ENCODE measurements at regions not wholly inside any gene's neighbourhood (a gene's known extent, or its start where the extent isn't known, plus 50 kb on each side); places are given as distances from the start of the nearest gene placed in this dataset.
A peak's percentile ranks its signal among the peaks of the same experiment; 100 is the strongest.

DNA sequence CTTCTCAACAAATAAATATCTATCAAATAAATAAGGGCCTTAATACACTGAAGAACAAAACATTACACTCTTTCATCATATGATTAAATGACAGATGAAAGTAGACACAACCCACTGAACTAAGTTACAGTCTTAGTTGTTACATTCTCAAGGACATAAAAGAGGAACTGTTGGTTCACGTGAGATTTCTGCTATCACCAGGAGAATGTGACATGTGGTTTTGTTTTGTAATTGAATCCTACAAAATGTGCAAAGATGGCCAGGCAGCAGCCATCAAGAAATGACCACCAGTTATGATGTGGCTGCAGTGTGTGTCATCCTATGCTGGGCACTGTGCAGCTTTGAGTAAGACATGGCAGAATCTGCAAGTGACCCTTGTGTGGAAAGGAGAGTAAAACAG lies 310.6 kb upstream of the PIK3C3 start:
- POLR2A ChIA-PET: no interaction called here
- TF ChIP-seq, protein P1, sequence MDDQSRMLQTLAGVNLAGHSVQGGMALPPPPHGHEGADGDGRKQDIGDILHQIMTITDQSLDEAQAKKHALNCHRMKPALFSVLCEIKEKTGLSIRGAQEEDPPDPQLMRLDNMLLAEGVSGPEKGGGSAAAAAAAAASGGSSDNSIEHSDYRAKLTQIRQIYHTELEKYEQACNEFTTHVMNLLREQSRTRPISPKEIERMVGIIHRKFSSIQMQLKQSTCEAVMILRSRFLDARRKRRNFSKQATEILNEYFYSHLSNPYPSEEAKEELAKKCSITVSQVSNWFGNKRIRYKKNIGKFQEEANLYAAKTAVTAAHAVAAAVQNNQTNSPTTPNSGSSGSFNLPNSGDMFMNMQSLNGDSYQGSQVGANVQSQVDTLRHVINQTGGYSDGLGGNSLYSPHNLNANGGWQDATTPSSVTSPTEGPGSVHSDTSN (IDR thresholded peaks at IDR 0.05; ENCODE audit: insufficient replicate concordance, low read depth, low read length): no peak
- TF ChIP-seq MTA3 (IDR thresholded peaks at IDR 0.05; ENCODE audit: borderline replicate concordance, low read length) (no peak), SPI1 (IDR thresholded peaks at IDR 0.05; ENCODE audit: borderline replicate concordance, insufficient read depth, low read depth, low read length) (peak; percentile 47; the same call in 1 of the 2 replicates), BHLHE40 (IDR thresholded peaks at IDR 0.05; ENCODE audit: borderline replicate concordance in 1 of 2, low read depth in 2 of 2, low read length in 1 of 2) (peak in 1 of 2 experiments; percentile 41; a peak in 1 of 4 replicates), GATAD2B (conservative IDR thresholded peaks at IDR 0.05; ENCODE audit: low read depth) (no peak)
- H3K79me2 ChIP-seq (ENCODE audit: control insufficient read depth, insufficient read depth, low read length): no peaks in the 10 kb centered on the region
- H3K9ac ChIP-seq (ENCODE audit: control insufficient read depth, insufficient read depth, low read length): no peak overlapping the region
- RAD21 ChIA-PET (ENCODE audit: unreplicated experiment): no interaction called here
- H3K27ac ChIP-seq (ENCODE audit: control insufficient read depth, insufficient read depth): no peak overlapping the region
- ATAC-seq (no peak), FAIRE-seq (no peak), DNase-seq (ENCODE audit: low read depth, low spot score) (no peak)
- no TSS peak for BruUV-seq (replicated peaks)
- WGBS (ENCODE audit: insufficient coverage, insufficient replicate concordance, low lambda C conversion rate, missing lambda C conversion rate): 4% methylated on average over 1 of the region's 1 CpG
- H3K9me3 ChIP-seq (replicated peaks; ENCODE audit: control insufficient read depth, insufficient read depth, low read length): no peaks in the 10 kb centered on the region
- no peaks in the 10 kb centered on the region for H3K4me1 ChIP-seq (ENCODE audit: control insufficient read depth, insufficient read depth, low read length)
- H3K27me3 ChIP-seq (replicated peaks in 1 of 2; ENCODE audit: control insufficient read depth in 2 of 2, insufficient read depth in 2 of 2, low read length in 1 of 2): no peaks in the 10 kb centered on the region
- intact Hi-C loops (cut with micrococcal nuclease; ENCODE audit: unreplicated experiment): no loop called here
- SMC1A ChIA-PET (ENCODE audit: uncharacterized antibody, unreplicated experiment): no interaction called here
- in situ Hi-C loops (cut with MboI): loop anchor here (10.0 kb wide), 1 partner anchor 60 kb away; no protein-coding TSS in a partner anchor
- H3K4me2 ChIP-seq (ENCODE audit: control insufficient read depth, insufficient read depth): no peak overlapping the region
- no peaks in the 10 kb centered on the region for H4K20me1 ChIP-seq (ENCODE audit: control insufficient read depth, insufficient read depth)
- CTCF ChIA-PET: interaction anchor here (2.2 kb wide), 1 partner anchor 11 kb away, joined by 5 read pairs; no protein-coding TSS in a partner anchor
- H3K36me3 ChIP-seq (ENCODE audit: control insufficient read depth in 2 of 2, insufficient read depth in 2 of 2, low read length in 1 of 2): no peaks in the 10 kb centered on the region
- no peak overlapping the region for H2AFZ ChIP-seq (ENCODE audit: control insufficient read depth, low read depth, low read length)
- no peak overlapping the region for H3K4me3 ChIP-seq

DNA sequence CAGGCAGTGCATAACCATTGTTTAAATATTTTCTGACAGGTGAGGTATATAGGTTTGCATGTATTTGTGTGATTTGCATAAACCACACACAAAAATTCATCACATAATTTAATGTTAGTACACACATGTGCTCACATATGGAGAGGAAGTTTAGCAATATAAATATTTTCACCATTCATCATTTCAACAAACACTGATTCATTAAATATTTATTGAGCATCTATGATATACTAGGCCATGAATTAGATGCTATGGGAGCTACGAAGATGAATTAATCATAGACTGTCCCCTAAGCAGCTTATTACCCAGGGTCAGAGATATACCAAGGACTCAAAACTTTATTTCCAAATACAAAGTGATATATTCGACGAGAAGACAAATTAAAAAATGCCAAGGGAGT lies 311.6 kb upstream of the PIK3C3 start:
- POLR2A ChIA-PET: interaction anchor here (0.5 kb wide), 1 partner anchor 977 kb away, joined by 3 read pairs; no protein-coding TSS in a partner anchor
- no peaks in the 10 kb centered on the region for H3K79me2 ChIP-seq (ENCODE audit: control insufficient read depth, insufficient read depth, low read length)
- TF ChIP-seq CHD2 (IDR thresholded peaks at IDR 0.05; ENCODE audit: borderline replicate concordance, low read depth, low read length) (no peak), CREB1 (IDR thresholded peaks at IDR 0.05; ENCODE audit: low read depth) (no peak), SREBF1 (IDR thresholded peaks at IDR 0.05; ENCODE audit: low read length) (no peak), RAD51 (IDR thresholded peaks at IDR 0.05) (no peak), HDAC6 (IDR thresholded peaks at IDR 0.05; ENCODE audit: unreplicated experiment) (no peak), DPF2 (IDR thresholded peaks at IDR 0.05) (no peak), SUZ12 (IDR thresholded peaks at IDR 0.05; ENCODE audit: unreplicated experiment) (no peak), RB1 (IDR thresholded peaks at IDR 0.05; ENCODE audit: borderline replicate concordance) (no peak), HDAC2 (IDR thresholded peaks at IDR 0.05) (no peak)
- TF ChIP-seq, protein P2, sequence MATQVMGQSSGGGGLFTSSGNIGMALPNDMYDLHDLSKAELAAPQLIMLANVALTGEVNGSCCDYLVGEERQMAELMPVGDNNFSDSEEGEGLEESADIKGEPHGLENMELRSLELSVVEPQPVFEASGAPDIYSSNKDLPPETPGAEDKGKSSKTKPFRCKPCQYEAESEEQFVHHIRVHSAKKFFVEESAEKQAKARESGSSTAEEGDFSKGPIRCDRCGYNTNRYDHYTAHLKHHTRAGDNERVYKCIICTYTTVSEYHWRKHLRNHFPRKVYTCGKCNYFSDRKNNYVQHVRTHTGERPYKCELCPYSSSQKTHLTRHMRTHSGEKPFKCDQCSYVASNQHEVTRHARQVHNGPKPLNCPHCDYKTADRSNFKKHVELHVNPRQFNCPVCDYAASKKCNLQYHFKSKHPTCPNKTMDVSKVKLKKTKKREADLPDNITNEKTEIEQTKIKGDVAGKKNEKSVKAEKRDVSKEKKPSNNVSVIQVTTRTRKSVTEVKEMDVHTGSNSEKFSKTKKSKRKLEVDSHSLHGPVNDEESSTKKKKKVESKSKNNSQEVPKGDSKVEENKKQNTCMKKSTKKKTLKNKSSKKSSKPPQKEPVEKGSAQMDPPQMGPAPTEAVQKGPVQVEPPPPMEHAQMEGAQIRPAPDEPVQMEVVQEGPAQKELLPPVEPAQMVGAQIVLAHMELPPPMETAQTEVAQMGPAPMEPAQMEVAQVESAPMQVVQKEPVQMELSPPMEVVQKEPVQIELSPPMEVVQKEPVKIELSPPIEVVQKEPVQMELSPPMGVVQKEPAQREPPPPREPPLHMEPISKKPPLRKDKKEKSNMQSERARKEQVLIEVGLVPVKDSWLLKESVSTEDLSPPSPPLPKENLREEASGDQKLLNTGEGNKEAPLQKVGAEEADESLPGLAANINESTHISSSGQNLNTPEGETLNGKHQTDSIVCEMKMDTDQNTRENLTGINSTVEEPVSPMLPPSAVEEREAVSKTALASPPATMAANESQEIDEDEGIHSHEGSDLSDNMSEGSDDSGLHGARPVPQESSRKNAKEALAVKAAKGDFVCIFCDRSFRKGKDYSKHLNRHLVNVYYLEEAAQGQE (IDR thresholded peaks at IDR 0.05; ENCODE audit: low read depth, low read length): no peak

More for the DNA sequence above, 311.6 kb upstream of the PIK3C3 start:
- no peaks in the 10 kb centered on the region for H3K9me3 ChIP-seq (replicated peaks; ENCODE audit: control insufficient read depth, insufficient read depth, low read length)
- in situ Hi-C loops (cut with MboI) (loop anchor here (10.0 kb wide), 1 partner anchor 61 kb away; no protein-coding TSS in a partner anchor), intact Hi-C loops (cut with micrococcal nuclease; ENCODE audit: unreplicated experiment) (no loop called here)
- no peaks in the 10 kb centered on the region for H4K20me1 ChIP-seq (ENCODE audit: control insufficient read depth, insufficient read depth)
- H3K9ac ChIP-seq (ENCODE audit: control insufficient read depth, insufficient read depth, low read length): no peak overlapping the region
- no peaks in the 10 kb centered on the region for H3K36me3 ChIP-seq (ENCODE audit: control insufficient read depth in 2 of 2, insufficient read depth in 2 of 2, low read length in 1 of 2)
- no peak overlapping the region for H3K4me2 ChIP-seq (ENCODE audit: control insufficient read depth, insufficient read depth)
- no peak for ATAC-seq
- 13% methylated on average over 3 of the region's 3 CpGs for WGBS (ENCODE audit: insufficient coverage, insufficient replicate concordance, low lambda C conversion rate, missing lambda C conversion rate)
- no peak for DNase-seq (ENCODE audit: low read depth, low spot score)
- no peaks in the 10 kb centered on the region for H3K4me1 ChIP-seq (ENCODE audit: control insufficient read depth, insufficient read depth, low read length)
- no peak for FAIRE-seq
- no peak overlapping the region for H3K4me3 ChIP-seq
- BruUV-seq (replicated peaks): no TSS peak
- no peak overlapping the region for H3K27ac ChIP-seq (ENCODE audit: control insufficient read depth, insufficient read depth)
- CTCF ChIA-PET: interaction anchor here (2.2 kb wide), 1 partner anchor 12 kb away, joined by 5 read pairs; no protein-coding TSS in a partner anchor
- H2AFZ ChIP-seq (ENCODE audit: control insufficient read depth, low read depth, low read length): no peak overlapping the region
- H3K27me3 ChIP-seq (replicated peaks in 1 of 2; ENCODE audit: control insufficient read depth in 2 of 2, insufficient read depth in 2 of 2, low read length in 1 of 2): no peaks in the 10 kb centered on the region
- SMC1A ChIA-PET (ENCODE audit: uncharacterized antibody, unreplicated experiment): interaction anchor here (0.9 kb wide), 1 partner anchor 13 kb away, joined by 3 read pairs; no protein-coding TSS in a partner anchor
- RAD21 ChIA-PET (ENCODE audit: unreplicated experiment): no interaction called here

Data from GM12878 (cell line).